Tibial artery (tissue), 4 donors: ENCODE measurements at regions not wholly inside any gene's neighbourhood (a gene's known extent, or its start where the extent isn't known, plus 50 kb on each side); places are given as distances from the start of the nearest gene placed in this dataset.

Source experiments
- DNase-seq, 2 donors: peaks; one replicate each; pipeline ENCODE4 v3.0.0-alpha.2; 2019
- H3K27ac ChIP-seq, 2 donors: fragments of 200-600 bp; sonication (generic) in 1 of 2; 1 replicate in 1 of 2; 2 replicates in 1 of 2; pipeline ENCODE4 v1.5.1; 2018 to 2019; ENCODE audit warnings: mild to moderate bottlenecking in 1 of 2
- H3K27me3 ChIP-seq, 2 donors: fragments of 200-600 bp; sonication (generic) in 1 of 2; one replicate each; pipeline versions ENCODE4 v1.5.1 to v1.6.0; 2016 to 2019
- H3K36me3 ChIP-seq, 3 donors: fragments of 200-600 bp; sonication (generic) in 2 of 3; one replicate each; pipeline ENCODE4 v1.5.1; 2016 to 2019; ENCODE audit warnings: mild to moderate bottlenecking in 2 of 3
- H3K4me1 ChIP-seq, 4 donors: fragments of 200-600 bp; sonication (generic) in 2 of 4; 1 replicate in 3 of 4; 2 replicates in 1 of 4; pipeline ENCODE4 v1.5.1; 2016 to 2019
- H3K4me3 ChIP-seq, 2 donors: fragments of 200-600 bp; sonication (generic) in 1 of 2; 1 replicate in 1 of 2; 2 replicates in 1 of 2; pipeline ENCODE4 v1.5.1; 2018 to 2019; ENCODE audit warnings: mild to moderate bottlenecking in 2 of 2
- H3K9me3 ChIP-seq, 3 donors: fragments of 200-600 bp; sonication (generic) in 1 of 3; one replicate each; pipeline ENCODE4 v1.5.1; 2016 to 2019
- intact Hi-C: fragments of 100-400 bp; cut with DNase I; formaldehyde crosslinking; loops from one replicate; pipeline ENCODE4 v1.15.0; 2023; ENCODE audit warnings: low total_unique reads
- TF ChIP-seq, protein P1 (sequence below), 2 experiments: fragments of 200-600 bp in 1 of 2; fragments of 450-650 bp in 1 of 2; IDR thresholded peaks; one replicate each; pipeline ENCODE4 v1.5.1; 2017 to 2019; ENCODE audit warnings: antibody characterized with exemption in 2 of 2, mild to moderate bottlenecking in 1 of 2, moderate library complexity in 1 of 2

GRCh38 chr1:157288492-157288891 is 150.3 kb upstream of the ETV3 start:
- H3K4me3 ChIP-seq, result no peak overlapping the region
- H3K9me3 ChIP-seq, result no peaks in the 10 kb centered on the region
- no peak for DNase-seq
- H3K4me1 ChIP-seq, result no peaks in the 10 kb centered on the region
- H3K27ac ChIP-seq, result no peak overlapping the region
- H3K36me3 ChIP-seq, result no peaks in the 10 kb centered on the region
- TF ChIP-seq, protein P1, sequence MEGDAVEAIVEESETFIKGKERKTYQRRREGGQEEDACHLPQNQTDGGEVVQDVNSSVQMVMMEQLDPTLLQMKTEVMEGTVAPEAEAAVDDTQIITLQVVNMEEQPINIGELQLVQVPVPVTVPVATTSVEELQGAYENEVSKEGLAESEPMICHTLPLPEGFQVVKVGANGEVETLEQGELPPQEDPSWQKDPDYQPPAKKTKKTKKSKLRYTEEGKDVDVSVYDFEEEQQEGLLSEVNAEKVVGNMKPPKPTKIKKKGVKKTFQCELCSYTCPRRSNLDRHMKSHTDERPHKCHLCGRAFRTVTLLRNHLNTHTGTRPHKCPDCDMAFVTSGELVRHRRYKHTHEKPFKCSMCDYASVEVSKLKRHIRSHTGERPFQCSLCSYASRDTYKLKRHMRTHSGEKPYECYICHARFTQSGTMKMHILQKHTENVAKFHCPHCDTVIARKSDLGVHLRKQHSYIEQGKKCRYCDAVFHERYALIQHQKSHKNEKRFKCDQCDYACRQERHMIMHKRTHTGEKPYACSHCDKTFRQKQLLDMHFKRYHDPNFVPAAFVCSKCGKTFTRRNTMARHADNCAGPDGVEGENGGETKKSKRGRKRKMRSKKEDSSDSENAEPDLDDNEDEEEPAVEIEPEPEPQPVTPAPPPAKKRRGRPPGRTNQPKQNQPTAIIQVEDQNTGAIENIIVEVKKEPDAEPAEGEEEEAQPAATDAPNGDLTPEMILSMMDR (IDR thresholded peaks at IDR 0.05), result no peak
- no peaks in the 10 kb centered on the region for H3K27me3 ChIP-seq
- intact Hi-C loops, result no loop called here

DNA sequence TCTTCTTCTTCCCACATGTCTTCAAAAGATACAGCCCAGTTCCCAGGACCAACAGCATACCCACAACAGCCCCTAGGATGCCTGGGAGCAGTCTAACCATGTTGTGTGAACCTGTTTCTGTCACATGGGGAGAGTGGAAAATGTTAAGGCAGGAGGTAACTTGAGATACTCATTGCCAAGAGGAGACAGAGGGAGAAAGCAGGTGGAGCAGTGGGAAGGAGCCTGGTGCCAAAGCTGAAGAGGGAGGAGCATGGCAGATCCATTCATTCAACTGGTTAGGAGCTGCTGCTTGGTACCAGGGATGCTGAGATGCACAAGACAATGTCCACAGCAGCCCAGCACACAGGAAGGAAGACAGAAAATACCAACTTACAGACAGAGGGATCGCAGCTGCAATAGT is 149.8 kb upstream of the ETV3 start:
- TF ChIP-seq, protein P1 (IDR thresholded peaks at IDR 0.05), result no peak
- no peak for DNase-seq
- Histone ChIP-seq H3K27ac (no peak overlapping the region), H3K36me3 (no peaks in the 10 kb centered on the region), H3K9me3 (no peaks in the 10 kb centered on the region), H3K27me3 (no peaks in the 10 kb centered on the region), H3K4me1 (no peaks in the 10 kb centered on the region), H3K4me3 (no peak overlapping the region)
- intact Hi-C loops, result no loop called here

DNA sequence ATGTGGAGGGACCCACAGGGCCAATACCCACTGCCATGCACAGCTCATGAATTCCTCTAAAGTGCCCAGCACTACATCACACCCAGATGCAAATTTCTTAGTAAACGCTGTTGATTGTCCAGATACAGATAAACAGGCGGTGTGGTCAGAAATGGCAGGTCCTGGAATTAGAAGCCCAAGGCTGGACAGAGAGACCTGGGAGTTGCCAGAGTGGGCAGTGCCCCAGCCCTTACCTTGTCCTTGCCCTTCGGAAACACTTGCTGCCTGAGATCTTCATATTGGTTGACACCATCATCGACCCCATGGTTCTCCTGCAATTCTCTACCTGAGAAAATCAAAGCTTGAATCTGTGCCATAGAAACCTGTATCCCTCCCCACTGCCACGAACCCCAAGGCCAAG is 149.3 kb upstream of the ETV3 start:
- intact Hi-C loops, result no loop called here
- Histone ChIP-seq H3K27me3 (no peaks in the 10 kb centered on the region), H3K4me1 (no peaks in the 10 kb centered on the region), H3K9me3 (no peaks in the 10 kb centered on the region), H3K27ac (no peak overlapping the region), H3K4me3 (no peak overlapping the region), H3K36me3 (no peaks in the 10 kb centered on the region)
- no peak for DNase-seq
- TF ChIP-seq, protein P1 (IDR thresholded peaks at IDR 0.05), result no peak

- no peaks in the 10 kb centered on the region for H3K36me3 ChIP-seq
- no peaks in the 10 kb centered on the region for H3K27me3 ChIP-seq
- H3K4me3 ChIP-seq, result no peak overlapping the region
- no peaks in the 10 kb centered on the region for H3K9me3 ChIP-seq
- H3K27ac ChIP-seq, result no peak overlapping the region
- TF ChIP-seq, protein P1 (IDR thresholded peaks at IDR 0.05), result no peak
- DNase-seq, result no peak
- intact Hi-C loops, result no loop called here
- H3K4me1 ChIP-seq, result no peaks in the 10 kb centered on the region
These were observed 148.6 kb upstream of the ETV3 start for GRCh38 chr1:157286646-157287420.

GRCh38 chr1:157286096-157286495 is 147.9 kb upstream of the ETV3 start:
- intact Hi-C loops, result no loop called here
- H3K9me3 ChIP-seq, result no peaks in the 10 kb centered on the region
- no peaks in the 10 kb centered on the region for H3K36me3 ChIP-seq
- TF ChIP-seq, protein P1 (IDR thresholded peaks at IDR 0.05), result no peak
- H3K27ac ChIP-seq, result no peak overlapping the region
- no peaks in the 10 kb centered on the region for H3K4me1 ChIP-seq
- H3K4me3 ChIP-seq, result no peak overlapping the region
- no peak for DNase-seq
- H3K27me3 ChIP-seq, result no peaks in the 10 kb centered on the region
